ENCODE measurements at regions not wholly inside any gene's neighbourhood (a gene's known extent, or its start where the extent isn't known, plus 50 kb on each side); places are given as distances from the start of the nearest gene placed in this dataset.

GRCh38 chr4:53694666-53695065 is 103.4 kb upstream of the LNX1 start (continued):
- no peak for TF ChIP-seq GABPA (IDR thresholded peaks at IDR 0.05; ENCODE audit: low read depth)
- TF ChIP-seq, protein P1, sequence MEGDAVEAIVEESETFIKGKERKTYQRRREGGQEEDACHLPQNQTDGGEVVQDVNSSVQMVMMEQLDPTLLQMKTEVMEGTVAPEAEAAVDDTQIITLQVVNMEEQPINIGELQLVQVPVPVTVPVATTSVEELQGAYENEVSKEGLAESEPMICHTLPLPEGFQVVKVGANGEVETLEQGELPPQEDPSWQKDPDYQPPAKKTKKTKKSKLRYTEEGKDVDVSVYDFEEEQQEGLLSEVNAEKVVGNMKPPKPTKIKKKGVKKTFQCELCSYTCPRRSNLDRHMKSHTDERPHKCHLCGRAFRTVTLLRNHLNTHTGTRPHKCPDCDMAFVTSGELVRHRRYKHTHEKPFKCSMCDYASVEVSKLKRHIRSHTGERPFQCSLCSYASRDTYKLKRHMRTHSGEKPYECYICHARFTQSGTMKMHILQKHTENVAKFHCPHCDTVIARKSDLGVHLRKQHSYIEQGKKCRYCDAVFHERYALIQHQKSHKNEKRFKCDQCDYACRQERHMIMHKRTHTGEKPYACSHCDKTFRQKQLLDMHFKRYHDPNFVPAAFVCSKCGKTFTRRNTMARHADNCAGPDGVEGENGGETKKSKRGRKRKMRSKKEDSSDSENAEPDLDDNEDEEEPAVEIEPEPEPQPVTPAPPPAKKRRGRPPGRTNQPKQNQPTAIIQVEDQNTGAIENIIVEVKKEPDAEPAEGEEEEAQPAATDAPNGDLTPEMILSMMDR (IDR thresholded peaks at IDR 0.05), result no peak

DNA sequence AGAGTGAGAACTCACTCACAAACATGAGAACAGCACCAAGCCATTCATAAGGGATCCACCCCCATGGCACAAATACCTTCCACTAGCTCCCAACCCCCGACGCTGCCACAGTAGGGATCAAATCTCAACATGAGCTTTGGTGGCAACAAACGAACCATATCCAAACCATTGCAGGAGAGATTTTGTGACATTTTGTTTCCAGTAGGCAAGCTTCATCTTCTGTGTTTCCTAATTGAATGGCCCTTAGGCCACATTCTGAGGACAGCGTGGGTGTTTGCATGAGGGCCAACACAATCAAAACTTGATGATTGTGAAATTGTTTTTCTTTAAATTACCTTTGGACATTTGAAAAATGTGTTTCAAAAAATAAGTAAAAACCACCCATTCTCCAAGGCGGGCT is 102.6 kb upstream of the LNX1 start:
- POLR2A ChIA-PET, result no interaction called here
- CTCF ChIA-PET, result interaction anchor here (1.6 to 2.6 kb wide), 2 partner anchors 9 to 12 kb away, joined by 4 to 7 read pairs; no protein-coding TSS in a partner anchor
- Histone ChIP-seq H2AFZ (ENCODE audit: low read depth) (no peak overlapping the region), H3K9me2 (no peaks in the 10 kb centered on the region), H3K79me2 (ENCODE audit: insufficient read depth) (no peaks in the 10 kb centered on the region), H3K9me3 (no peaks in the 10 kb centered on the region; the same call in 1 of the 2 replicates), H3F3A (replicated peaks; ENCODE audit: insufficient read depth) (peaks cover 6% of the 10 kb centered on the region), H3K27me3 (ENCODE audit: insufficient read depth) (no peaks in the 10 kb centered on the region), H3K4me3 (ENCODE audit: low read depth in 2 of 2, low read length in 1 of 2) (no peak overlapping the region), H3K27ac (ENCODE audit: low read depth in 2 of 2, low read length in 1 of 2) (no peak overlapping the region), H3K4me1 (ENCODE audit: control insufficient read depth in 1 of 2, insufficient read depth in 2 of 2, low read depth in 1 of 2, low read length in 1 of 2) (peaks cover 0 to 6% of the 10 kb centered on the region in 2 experiments; a peak in 2 of 4 replicates), H3K36me3 (replicated peaks in 1 of 2; ENCODE audit: control insufficient read depth in 1 of 2, insufficient read depth in 2 of 2, low read length in 1 of 2) (no peaks in the 10 kb centered on the region), H4K20me1 (ENCODE audit: insufficient read depth) (no peaks in the 10 kb centered on the region), H3K4me2 (no peak overlapping the region), H3K9ac (no peak overlapping the region)
- 79% methylated on average over 4 of the region's 5 CpGs for WGBS (ENCODE audit: low lambda C conversion rate)
- TF ChIP-seq POLR2AphosphoS5 (IDR thresholded peaks at IDR 0.05; ENCODE audit: low read depth, low read length) (no peak), EP300 (IDR thresholded peaks at IDR 0.05; ENCODE audit: borderline replicate concordance in 1 of 2, low read depth in 1 of 2, low read length in 1 of 2) (no peak), YY1 (IDR thresholded peaks at IDR 0.05; ENCODE audit: low read depth) (no peak), TEAD4 (IDR thresholded peaks at IDR 0.05; ENCODE audit: borderline replicate concordance, insufficient read depth) (no peak), REST (IDR thresholded peaks at IDR 0.05; ENCODE audit: low read depth, low read length) (no peak), FOSL2 (IDR thresholded peaks at IDR 0.05; ENCODE audit: borderline replicate concordance, low read depth) (no peak), SMC3 (IDR thresholded peaks at IDR 0.05; ENCODE audit: low read depth, low read length) (no peak), SIN3A (IDR thresholded peaks at IDR 0.05; ENCODE audit: borderline replicate concordance, low read depth, low read length) (no peak), MEF2A (IDR thresholded peaks at IDR 0.05; ENCODE audit: borderline replicate concordance, low read depth) (no peak), NRF1 (IDR thresholded peaks at IDR 0.05; ENCODE audit: low read depth, low read length) (no peak), MAX (IDR thresholded peaks at IDR 0.05; ENCODE audit: low read depth) (no peak), RAD21 (IDR thresholded peaks at IDR 0.05; ENCODE audit: low read length) (no peak), FOXJ3 (CRISPR knock-in tag; IDR thresholded peaks at IDR 0.05) (no peak), MXI1 (IDR thresholded peaks at IDR 0.05; ENCODE audit: low read depth, low read length) (no peak), RXRA (IDR thresholded peaks at IDR 0.05; ENCODE audit: borderline replicate concordance, low read depth) (no peak), NFIC (IDR thresholded peaks at IDR 0.05; ENCODE audit: borderline replicate concordance) (no peak)
- TF ChIP-seq, protein P2, sequence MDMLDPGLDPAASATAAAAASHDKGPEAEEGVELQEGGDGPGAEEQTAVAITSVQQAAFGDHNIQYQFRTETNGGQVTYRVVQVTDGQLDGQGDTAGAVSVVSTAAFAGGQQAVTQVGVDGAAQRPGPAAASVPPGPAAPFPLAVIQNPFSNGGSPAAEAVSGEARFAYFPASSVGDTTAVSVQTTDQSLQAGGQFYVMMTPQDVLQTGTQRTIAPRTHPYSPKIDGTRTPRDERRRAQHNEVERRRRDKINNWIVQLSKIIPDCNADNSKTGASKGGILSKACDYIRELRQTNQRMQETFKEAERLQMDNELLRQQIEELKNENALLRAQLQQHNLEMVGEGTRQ (IDR thresholded peaks at IDR 0.05; ENCODE audit: borderline replicate concordance, low read depth, low read length), result no peak
- DNase-seq, result no peak
